Suprapubic skin (tissue), 4 donors: ENCODE measurements at regions not wholly inside any gene's neighbourhood (a gene's known extent, or its start where the extent isn't known, plus 50 kb on each side); places are given as distances from the start of the nearest gene placed in this dataset.

Source experiments
- DNase-seq, 2 donors: peaks; one replicate each; pipeline ENCODE4 v3.0.0-alpha.2; 2019; ENCODE audit warnings: low spot score in 2 of 2
- H3K27ac ChIP-seq: fragments of 200-600 bp; sonication (generic); one replicate; pipeline ENCODE4 v1.5.1; 2019
- H3K27me3 ChIP-seq: fragments of 200-600 bp; sonication (generic); one replicate; pipeline ENCODE4 v1.5.1; 2019
- H3K36me3 ChIP-seq: fragments of 200-600 bp; sonication (generic); one replicate; pipeline ENCODE4 v1.5.1; 2019
- H3K4me1 ChIP-seq: fragments of 200-600 bp; sonication (generic); one replicate; pipeline ENCODE4 v1.5.1; 2019
- H3K4me3 ChIP-seq: fragments of 200-600 bp; sonication (generic); one replicate; pipeline ENCODE4 v1.5.1; 2019; ENCODE audit warnings: mild to moderate bottlenecking
- H3K9me3 ChIP-seq: fragments of 200-600 bp; sonication (generic); one replicate; pipeline ENCODE4 v1.5.1; 2019
- CTCF ChIP-seq, 2 donors: fragments of 200-600 bp in 1 of 2; fragments of 450-650 bp in 1 of 2; sonication (generic) in 1 of 2; IDR thresholded peaks; one replicate each; pipeline ENCODE4 v1.5.1; 2016 to 2019; ENCODE audit warnings: antibody characterized with exemption in 2 of 2, mild to moderate bottlenecking in 1 of 2, moderate library complexity in 1 of 2
- EP300 ChIP-seq: sonication (generic); formaldehyde crosslinking; IDR thresholded peaks from one replicate; pipeline ENCODE4 v1.6.1; 2017; ENCODE audit warnings: antibody characterized with exemption
- POLR2A ChIP-seq, 2 donors: fragments of 450-650 bp; IDR thresholded peaks; one replicate each; pipeline ENCODE4 v1.6.1; 2017; ENCODE audit warnings: antibody characterized with exemption in 2 of 2, mild to moderate bottlenecking in 2 of 2, moderate library complexity in 2 of 2
- POLR2AphosphoS5 ChIP-seq, 3 donors: sonication (generic); formaldehyde crosslinking; IDR thresholded peaks; one replicate each; pipeline ENCODE4 v1.6.1; 2017; ENCODE audit warnings: antibody characterized with exemption in 3 of 3
- WGBS: methylation state at CpG from one replicate; pipeline ENCODE4 v1.1.5; 2018; 5-methylcytosine and 5-hydroxymethylcytosine counted together

- Histone ChIP-seq H3K4me1 (no peaks in the 10 kb centered on the region), H3K36me3 (no peaks in the 10 kb centered on the region), H3K9me3 (no peaks in the 10 kb centered on the region), H3K27ac (no peak overlapping the region), H3K27me3 (no peaks in the 10 kb centered on the region), H3K4me3 (no peak overlapping the region)
- DNase-seq: no peak
- 74% methylated on average over 2 of the region's 2 CpGs for WGBS
- TF ChIP-seq EP300 (no peak), POLR2A (IDR thresholded peaks at IDR 0.05) (no peak), CTCF (IDR thresholded peaks at IDR 0.05) (no peak), POLR2AphosphoS5 (IDR thresholded peaks at IDR 0.05) (no peak)
Observed at GRCh38 chr4:33561259-33561658, 2683.1 kb downstream of the ARAP2 start.

- 95% methylated on average over 2 of the region's 2 CpGs for WGBS
- no peaks in the 10 kb centered on the region for H3K27me3 ChIP-seq
- no peak overlapping the region for H3K4me3 ChIP-seq
- H3K36me3 ChIP-seq: no peaks in the 10 kb centered on the region
- TF ChIP-seq POLR2AphosphoS5 (IDR thresholded peaks at IDR 0.05): no peak
- TF ChIP-seq CTCF (IDR thresholded peaks at IDR 0.05): no peak
- TF ChIP-seq POLR2A (IDR thresholded peaks at IDR 0.05): no peak
- TF ChIP-seq EP300: no peak
- no peak for DNase-seq
- H3K9me3 ChIP-seq: no peaks in the 10 kb centered on the region
- H3K27ac ChIP-seq: no peak overlapping the region
- H3K4me1 ChIP-seq: no peaks in the 10 kb centered on the region
Observed at GRCh38 chr4:33566649-33567048, 2677.7 kb downstream of the ARAP2 start.

DNA sequence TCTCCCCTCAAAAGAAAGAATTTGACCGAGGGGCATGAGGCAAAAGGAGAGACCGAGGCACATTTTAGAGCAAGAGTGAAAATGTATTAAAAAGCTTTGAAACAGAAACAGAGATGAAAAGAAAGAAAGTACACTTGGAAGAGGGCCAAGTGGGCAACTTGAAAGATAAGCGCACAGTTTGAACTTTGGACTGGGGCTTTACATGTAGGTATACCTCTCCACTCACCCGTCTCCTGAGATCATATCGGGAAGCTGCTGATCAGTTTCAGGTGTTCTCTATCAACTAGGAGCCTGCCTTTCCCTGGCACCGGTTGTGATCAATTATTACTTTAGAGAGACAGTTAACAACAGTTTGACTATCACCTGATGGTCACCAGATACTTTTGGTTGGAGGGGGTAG lies 2666.5 kb downstream of the ARAP2 start:
- no peak overlapping the region for H3K27ac ChIP-seq
- no peaks in the 10 kb centered on the region for H3K36me3 ChIP-seq
- TF ChIP-seq POLR2AphosphoS5 (IDR thresholded peaks at IDR 0.05) (no peak), POLR2A (IDR thresholded peaks at IDR 0.05) (no peak), EP300 (no peak), CTCF (IDR thresholded peaks at IDR 0.05) (no peak)
- H3K4me3 ChIP-seq: no peak overlapping the region
- 92% methylated on average over 6 of the region's 6 CpGs for WGBS
- no peaks in the 10 kb centered on the region for H3K9me3 ChIP-seq
- no peak for DNase-seq
- H3K27me3 ChIP-seq: no peaks in the 10 kb centered on the region
- no peaks in the 10 kb centered on the region for H3K4me1 ChIP-seq

DNA sequence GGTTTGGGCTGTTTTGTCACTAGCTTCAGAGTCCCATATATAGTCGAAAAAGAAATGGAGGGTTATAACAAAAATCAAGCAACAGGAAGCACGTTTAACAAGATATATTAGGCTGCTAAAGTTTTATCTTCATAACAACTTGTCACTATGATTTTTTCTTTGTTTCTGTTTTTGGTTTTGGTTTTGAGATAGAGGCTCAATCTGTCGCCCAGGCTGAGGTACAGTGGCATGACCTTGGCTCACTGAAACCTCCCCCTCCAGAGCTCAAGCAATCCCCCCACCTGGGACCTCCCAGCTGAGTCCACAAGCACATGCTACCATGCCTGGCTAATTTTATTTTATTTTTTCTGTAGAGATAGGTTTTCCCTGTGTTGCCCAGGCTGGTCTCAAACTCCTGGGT lies 2664.4 kb downstream of the ARAP2 start:
- TF ChIP-seq EP300 (no peak), CTCF (IDR thresholded peaks at IDR 0.05) (no peak), POLR2AphosphoS5 (IDR thresholded peaks at IDR 0.05) (no peak), POLR2A (IDR thresholded peaks at IDR 0.05) (no peak)
- Histone ChIP-seq H3K27ac (no peak overlapping the region), H3K27me3 (no peaks in the 10 kb centered on the region), H3K4me1 (no peaks in the 10 kb centered on the region), H3K9me3 (no peaks in the 10 kb centered on the region), H3K36me3 (no peaks in the 10 kb centered on the region), H3K4me3 (no peak overlapping the region)
- 75% methylated on average over 3 of the region's 3 CpGs for WGBS
- no peak for DNase-seq

- peaks cover 33% of the 10 kb centered on the region for H3K9me3 ChIP-seq
- TF ChIP-seq EP300 (no peak), POLR2AphosphoS5 (IDR thresholded peaks at IDR 0.05) (no peak), POLR2A (IDR thresholded peaks at IDR 0.05) (no peak), CTCF (IDR thresholded peaks at IDR 0.05) (no peak)
- H3K27me3 ChIP-seq: no peaks in the 10 kb centered on the region
- DNase-seq: no peak
- H3K36me3 ChIP-seq: no peaks in the 10 kb centered on the region
- H3K4me3 ChIP-seq: no peak overlapping the region
- H3K4me1 ChIP-seq: no peaks in the 10 kb centered on the region
- WGBS: 89% methylated on average over 2 of the region's 2 CpGs
- H3K27ac ChIP-seq: no peak overlapping the region
Observed at GRCh38 chr4:33592701-33593100, 2651.6 kb downstream of the ARAP2 start.
